ENCODE measurements at regions not wholly inside any gene's neighbourhood (a gene's known extent, or its start where the extent isn't known, plus 50 kb on each side); places are given as distances from the start of the nearest gene placed in this dataset.
A peak's percentile ranks its signal among the peaks of the same experiment; 100 is the strongest.

GRCh38 chr12:69130064-69130463 is 109.3 kb upstream of the CPSF6 start:
- BruUV-seq (replicated peaks), result no TSS peak
- POLR2A ChIA-PET, result no interaction called here

GRCh38 chr12:69131077-69131476 is 108.3 kb upstream of the CPSF6 start:
- Histone ChIP-seq H3K4me1 (ENCODE audit: insufficient read depth, low read length, poor library complexity, severe bottlenecking) (no peaks in the 10 kb centered on the region), H3K4me2 (ENCODE audit: low read length) (no peak overlapping the region)
- CTCF ChIA-PET (ENCODE audit: unreplicated experiment), result no interaction called here

More at GRCh38 chr12:69130064-69130463, 109.3 kb upstream of the CPSF6 start:
- no peak for DNase-seq (ENCODE audit: low spot score)
- Histone ChIP-seq H3K4me3 (ENCODE audit: low read depth, low read length, poor library complexity, severe bottlenecking) (no peak overlapping the region), H3K27ac (ENCODE audit: low read depth, low read length, poor library complexity, severe bottlenecking) (no peak overlapping the region), H2AFZ (ENCODE audit: low read length) (no peak overlapping the region), H3K4me2 (ENCODE audit: low read length) (no peak overlapping the region), H3K9me2 (ENCODE audit: insufficient read depth, low read length) (no peaks in the 10 kb centered on the region), H3K4me1 (ENCODE audit: insufficient read depth, low read length, poor library complexity, severe bottlenecking) (no peaks in the 10 kb centered on the region), H3K79me2 (ENCODE audit: insufficient read depth, low read depth, low read length) (no peaks in the 10 kb centered on the region), H3K9me3 (ENCODE audit: low read length) (no peaks in the 10 kb centered on the region), H4K20me1 (ENCODE audit: insufficient read depth, low read length) (no peaks in the 10 kb centered on the region), H3K36me3 (ENCODE audit: insufficient read depth, low read length) (no peaks in the 10 kb centered on the region)
- CTCF ChIA-PET (ENCODE audit: unreplicated experiment), result no interaction called here
- intact Hi-C loops (cut with micrococcal nuclease; ENCODE audit: unreplicated experiment), result no loop called here
- TF ChIP-seq CTCF (conservative IDR thresholded peaks at IDR 0.05; ENCODE audit: low read length) (peak; percentile 56), EZH2phosphoT487 (IDR thresholded peaks at IDR 0.05; ENCODE audit: borderline replicate concordance, low read depth, low read length) (no peak)

More at GRCh38 chr12:69131077-69131476, 108.3 kb upstream of the CPSF6 start:
- Histone ChIP-seq H3K4me3 (ENCODE audit: low read depth, low read length, poor library complexity, severe bottlenecking) (no peak overlapping the region), H3K9me3 (ENCODE audit: low read length) (no peaks in the 10 kb centered on the region), H3K9me2 (ENCODE audit: insufficient read depth, low read length) (no peaks in the 10 kb centered on the region), H4K20me1 (ENCODE audit: insufficient read depth, low read length) (no peaks in the 10 kb centered on the region), H3K27ac (ENCODE audit: low read depth, low read length, poor library complexity, severe bottlenecking) (no peak overlapping the region), H2AFZ (ENCODE audit: low read length) (no peak overlapping the region), H3K36me3 (ENCODE audit: insufficient read depth, low read length) (no peaks in the 10 kb centered on the region), H3K79me2 (ENCODE audit: insufficient read depth, low read depth, low read length) (no peaks in the 10 kb centered on the region)
- POLR2A ChIA-PET, result interaction anchor here (0.6 to 0.9 kb wide), 3 partner anchors 10 to 315 kb away, joined by 3 to 5 read pairs (median 3); no protein-coding TSS in a partner anchor
- TF ChIP-seq CTCF (conservative IDR thresholded peaks at IDR 0.05; ENCODE audit: low read length) (no peak), EZH2phosphoT487 (IDR thresholded peaks at IDR 0.05; ENCODE audit: borderline replicate concordance, low read depth, low read length) (no peak)
- no peak for DNase-seq (ENCODE audit: low spot score)
- BruUV-seq (replicated peaks), result no TSS peak
- intact Hi-C loops (cut with micrococcal nuclease; ENCODE audit: unreplicated experiment), result no loop called here
